DOHH2 (cell line): ENCODE measurements at regions not wholly inside any gene's neighbourhood (a gene's known extent, or its start where the extent isn't known, plus 50 kb on each side); places are given as distances from the start of the nearest gene placed in this dataset.

Source experiments
- H3F3A ChIP-seq: fragments of 200-600 bp; sonication (generic), shearing (Covaris generic); 2 replicates; pipeline ENCODE4 v1.6.0; 2016; ENCODE audit warnings: antibody characterized with exemption, mild to moderate bottlenecking; ENCODE audit not compliant: control insufficient read depth, insufficient read depth
- H3K27ac ChIP-seq: fragments of 200-600 bp; sonication (generic); 2 replicates; pipeline ENCODE4 v1.5.1; 2014; ENCODE audit warnings: low read depth, mild to moderate bottlenecking, low read length, moderate library complexity
- H3K27me3 ChIP-seq: fragments of 200-600 bp; sonication (generic); 2 replicates; pipeline ENCODE4 v1.6.1; 2014; ENCODE audit warnings: mild to moderate bottlenecking, low read length, mixed read lengths; ENCODE audit not compliant: control insufficient read depth
- H3K36me3 ChIP-seq: fragments of 200-600 bp; sonication (generic); 2 replicates; pipeline ENCODE4 v1.6.1; 2014; ENCODE audit warnings: mild to moderate bottlenecking, low read length, moderate library complexity, mixed read lengths; ENCODE audit not compliant: control insufficient read depth
- H3K4me1 ChIP-seq: fragments of 200-600 bp; sonication (generic); 2 replicates; pipeline ENCODE4 v1.6.1; 2014; ENCODE audit warnings: mild to moderate bottlenecking, low read length, mixed read lengths; ENCODE audit not compliant: control insufficient read depth
- H3K4me2 ChIP-seq: fragments of 200-600 bp; sonication (generic); 2 replicates; pipeline ENCODE4 v1.6.0; 2014; ENCODE audit warnings: mild to moderate bottlenecking, low read length, moderate library complexity
- H3K4me3 ChIP-seq: fragments of 200-600 bp; sonication (generic); 2 replicates; pipeline ENCODE4 v1.5.1; 2014; ENCODE audit warnings: mild to moderate bottlenecking, low read length, mixed read lengths
- H3K79me2 ChIP-seq: fragments of 200-600 bp; sonication (generic); 2 replicates; pipeline ENCODE4 v1.6.1; 2014; ENCODE audit warnings: mild to moderate bottlenecking, low read length, mixed read lengths; ENCODE audit not compliant: control insufficient read depth
- H3K9me2 ChIP-seq: fragments of 200-600 bp; sonication (generic); replicated peaks from 2 replicates; pipeline ENCODE4 v1.6.1; 2014; ENCODE audit warnings: mild to moderate bottlenecking, low read length, mixed read lengths; ENCODE audit not compliant: control insufficient read depth
- H3K9me3 ChIP-seq: fragments of 200-600 bp; sonication (generic); 2 replicates; pipeline ENCODE4 v1.6.1; 2014; ENCODE audit warnings: antibody characterized with exemption, low read length, mixed read lengths; ENCODE audit not compliant: control insufficient read depth, insufficient read depth
- H4K20me1 ChIP-seq: fragments of 200-600 bp; sonication (generic); 2 replicates; pipeline ENCODE4 v1.6.0; 2014; ENCODE audit warnings: low read depth, mild to moderate bottlenecking, antibody characterized with exemption, low read length, moderate library complexity; ENCODE audit not compliant: control insufficient read depth, insufficient read depth
- EZH2phosphoT487 ChIP-seq: fragments of 200-600 bp; sonication (generic); IDR thresholded peaks from 2 replicates; pipeline ENCODE4 v1.6.1; 2017; ENCODE audit warnings: borderline replicate concordance, mild to moderate bottlenecking, antibody characterized with exemption, low read length, moderate library complexity, mixed read lengths
- TF ChIP-seq, protein P1 (sequence below): fragments of 200-600 bp; sonication (generic); IDR thresholded peaks from one replicate; pipeline ENCODE4 v1.5.1; 2014; ENCODE audit warnings: antibody characterized with exemption, mild to moderate bottlenecking, low read depth, low read length; ENCODE audit not compliant: poor library complexity, severe bottlenecking

DNA sequence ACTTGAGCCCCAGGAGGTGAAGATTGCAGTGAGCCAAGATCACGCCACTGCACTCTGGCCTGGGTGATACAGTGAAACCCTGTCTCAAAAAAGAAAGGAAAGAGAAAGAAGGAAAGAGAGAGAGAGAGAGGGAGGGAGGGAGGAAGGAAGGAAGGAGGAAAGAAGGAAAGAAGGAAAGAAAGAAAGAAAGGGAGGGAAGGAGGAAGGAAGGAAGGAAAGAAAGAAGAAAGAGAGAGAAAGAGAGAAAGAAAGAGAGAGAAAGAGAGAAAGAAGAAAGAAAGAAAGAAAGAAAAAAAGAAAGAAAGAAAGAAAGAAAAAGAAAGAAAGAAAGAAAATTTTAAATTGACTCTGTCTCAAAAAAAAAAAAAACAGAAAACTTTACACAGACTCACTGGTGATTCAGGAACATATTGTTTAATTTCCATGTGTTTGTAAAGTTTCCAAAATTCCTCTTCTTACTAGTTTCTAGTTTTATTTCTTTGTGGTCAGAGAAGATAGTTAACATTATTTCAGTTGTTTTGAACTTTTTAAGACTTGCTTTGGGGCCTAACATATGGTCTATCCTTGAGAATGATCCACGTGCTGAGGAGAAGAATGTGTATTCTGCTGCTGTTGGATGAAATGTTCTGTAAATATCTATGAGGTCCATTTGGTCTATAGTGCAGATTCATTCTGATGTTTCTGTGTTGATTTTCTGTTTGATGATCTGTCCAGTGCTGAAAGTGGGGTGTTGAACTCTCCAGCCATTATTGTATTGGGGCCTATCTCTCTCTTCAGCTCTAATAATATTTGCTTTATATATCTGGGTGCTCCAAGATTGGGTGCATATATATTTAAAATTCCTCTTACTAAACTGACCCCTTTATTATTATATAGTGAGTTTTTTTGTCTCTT, 204.4 kb upstream of the SERP2 start:
- no peak overlapping the region for H3K4me3 ChIP-seq
- no peaks in the 10 kb centered on the region for H3K79me2 ChIP-seq
- TF ChIP-seq, protein P1, sequence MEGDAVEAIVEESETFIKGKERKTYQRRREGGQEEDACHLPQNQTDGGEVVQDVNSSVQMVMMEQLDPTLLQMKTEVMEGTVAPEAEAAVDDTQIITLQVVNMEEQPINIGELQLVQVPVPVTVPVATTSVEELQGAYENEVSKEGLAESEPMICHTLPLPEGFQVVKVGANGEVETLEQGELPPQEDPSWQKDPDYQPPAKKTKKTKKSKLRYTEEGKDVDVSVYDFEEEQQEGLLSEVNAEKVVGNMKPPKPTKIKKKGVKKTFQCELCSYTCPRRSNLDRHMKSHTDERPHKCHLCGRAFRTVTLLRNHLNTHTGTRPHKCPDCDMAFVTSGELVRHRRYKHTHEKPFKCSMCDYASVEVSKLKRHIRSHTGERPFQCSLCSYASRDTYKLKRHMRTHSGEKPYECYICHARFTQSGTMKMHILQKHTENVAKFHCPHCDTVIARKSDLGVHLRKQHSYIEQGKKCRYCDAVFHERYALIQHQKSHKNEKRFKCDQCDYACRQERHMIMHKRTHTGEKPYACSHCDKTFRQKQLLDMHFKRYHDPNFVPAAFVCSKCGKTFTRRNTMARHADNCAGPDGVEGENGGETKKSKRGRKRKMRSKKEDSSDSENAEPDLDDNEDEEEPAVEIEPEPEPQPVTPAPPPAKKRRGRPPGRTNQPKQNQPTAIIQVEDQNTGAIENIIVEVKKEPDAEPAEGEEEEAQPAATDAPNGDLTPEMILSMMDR: no peak
- no peak for TF ChIP-seq EZH2phosphoT487
- no peak overlapping the region for H3K4me2 ChIP-seq
- H3F3A ChIP-seq: no peaks in the 10 kb centered on the region
- peaks cover 8% of the 10 kb centered on the region; the same call in 1 of the 2 replicates for H3K4me1 ChIP-seq
- H4K20me1 ChIP-seq: no peaks in the 10 kb centered on the region
- H3K36me3 ChIP-seq: no peaks in the 10 kb centered on the region
- no peak overlapping the region for H3K27ac ChIP-seq
- no peaks in the 10 kb centered on the region for H3K9me3 ChIP-seq
- no peaks in the 10 kb centered on the region for H3K9me2 ChIP-seq
- no peaks in the 10 kb centered on the region for H3K27me3 ChIP-seq

DNA sequence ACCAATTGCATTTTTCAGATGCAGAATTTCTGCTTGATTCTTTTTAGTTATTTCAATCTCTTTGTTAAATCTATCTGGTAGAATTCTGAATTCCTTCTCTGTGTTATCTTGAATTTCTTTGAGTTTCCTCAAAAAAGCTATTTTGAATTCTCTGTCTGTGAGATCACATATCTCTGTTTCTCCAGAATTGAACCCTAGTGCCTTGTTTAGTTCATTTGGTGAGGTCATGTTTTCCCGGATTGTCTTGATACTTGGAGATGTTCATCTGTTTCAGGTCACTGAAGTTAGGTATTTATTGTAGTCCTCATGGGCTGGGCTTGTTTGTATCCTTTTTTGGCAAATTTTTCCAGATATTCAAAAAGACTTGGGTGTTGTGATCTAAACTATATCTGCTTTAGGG, 202.9 kb upstream of the SERP2 start:
- no peak overlapping the region for H3K4me2 ChIP-seq
- no peak overlapping the region for H3K27ac ChIP-seq
- no peaks in the 10 kb centered on the region for H3F3A ChIP-seq
- H4K20me1 ChIP-seq: no peaks in the 10 kb centered on the region
- H3K79me2 ChIP-seq: no peaks in the 10 kb centered on the region
- H3K27me3 ChIP-seq: no peaks in the 10 kb centered on the region
- H3K9me3 ChIP-seq: no peaks in the 10 kb centered on the region
- TF ChIP-seq, protein P1: no peak
- TF ChIP-seq EZH2phosphoT487: no peak
- H3K9me2 ChIP-seq: no peaks in the 10 kb centered on the region
- no peak overlapping the region for H3K4me3 ChIP-seq
- H3K36me3 ChIP-seq: no peaks in the 10 kb centered on the region
- no peaks in the 10 kb centered on the region for H3K4me1 ChIP-seq

DNA sequence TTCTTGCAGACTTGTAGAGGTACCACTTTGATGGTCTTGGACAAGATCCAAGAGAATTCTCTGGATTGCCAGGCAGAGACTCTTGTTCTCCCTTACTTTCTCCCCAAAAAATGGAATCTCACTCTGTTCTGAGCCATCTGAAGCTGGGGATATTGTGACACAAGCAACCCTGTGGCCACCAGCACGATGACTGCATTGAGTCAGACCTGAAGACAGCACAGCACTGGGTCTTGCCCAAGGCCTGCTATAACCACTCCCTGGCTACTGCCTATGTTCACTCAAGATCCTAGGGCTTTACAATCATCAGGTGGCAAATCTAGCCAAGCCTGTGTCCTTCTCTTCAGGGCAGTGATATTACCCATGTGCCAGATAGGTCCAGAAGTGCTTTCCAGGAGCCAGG, 202.5 kb upstream of the SERP2 start:
- Histone ChIP-seq H3K4me3 (no peak overlapping the region), H3K27me3 (no peaks in the 10 kb centered on the region), H3F3A (no peaks in the 10 kb centered on the region), H3K36me3 (no peaks in the 10 kb centered on the region), H3K79me2 (no peaks in the 10 kb centered on the region), H3K9me3 (no peaks in the 10 kb centered on the region), H4K20me1 (no peaks in the 10 kb centered on the region), H3K4me2 (no peak overlapping the region), H3K27ac (no peak overlapping the region), H3K4me1 (no peaks in the 10 kb centered on the region), H3K9me2 (no peaks in the 10 kb centered on the region)
- TF ChIP-seq EZH2phosphoT487: no peak
- TF ChIP-seq, protein P1: no peak
